HG02610 (cell line): ENCODE measurements at regions not wholly inside any gene's neighbourhood (a gene's known extent, or its start where the extent isn't known, plus 50 kb on each side); places are given as distances from the start of the nearest gene placed in this dataset.
A peak's percentile ranks its signal among the peaks of the same experiment; 100 is the strongest.
"Not testable (repeated sequence)": the region's sequence is repeated elsewhere in the genome, so short reads cannot be mapped to it uniquely, and the experiment has no call there.

Experiments used
- ATAC-seq: cut with Tn5 transposase; IDR thresholded peaks from one replicate; pipeline ENCODE4 v1.9.1; 2021; ENCODE audit warnings: mild to moderate bottlenecking, moderate library complexity; ENCODE audit not compliant: unreplicated experiment

- ATAC-seq: no peak
These were observed 235.3 kb upstream of the SETMAR start for GRCh38 chr3:4067893-4068292.

GRCh38 chr3:4069796-4070195 lies 233.4 kb upstream of the SETMAR start:
- ATAC-seq: no peak

- ATAC-seq: no peak
These were observed 231.5 kb upstream of the SETMAR start for GRCh38 chr3:4071481-4072184.

- not testable (repeated sequence) for ATAC-seq
These were observed 225.9 kb upstream of the SETMAR start for GRCh38 chr3:4077278-4077677.

- ATAC-seq: no peak
These were observed 225.2 kb upstream of the SETMAR start for GRCh38 chr3:4077950-4078349.

GRCh38 chr3:4078903-4079302 lies 224.3 kb upstream of the SETMAR start:
- peak; percentile 91 for ATAC-seq

- ATAC-seq: no peak
These were observed 223.6 kb upstream of the SETMAR start for GRCh38 chr3:4079339-4080195.

GRCh38 chr3:4083225-4084015 lies 219.7 kb upstream of the SETMAR start:
- no peak for ATAC-seq

- ATAC-seq: no peak
These were observed 218.9 kb upstream of the SETMAR start for GRCh38 chr3:4084271-4084670.

- ATAC-seq: not testable (repeated sequence)
These were observed 216.5 kb upstream of the SETMAR start for GRCh38 chr3:4086662-4087061.

- no peak for ATAC-seq
These were observed 211.4 kb upstream of the SETMAR start for GRCh38 chr3:4091786-4092185.

GRCh38 chr3:4097801-4098200 lies 205.4 kb upstream of the SETMAR start:
- no peak for ATAC-seq

- ATAC-seq: no peak
These were observed 203.6 kb upstream of the SETMAR start for GRCh38 chr3:4099607-4100006.

- ATAC-seq: no peak
These were observed 195.7 kb upstream of the SETMAR start for GRCh38 chr3:4107430-4107829.

GRCh38 chr3:4113811-4114522 lies 189.2 kb upstream of the SETMAR start:
- no peak for ATAC-seq

GRCh38 chr3:4119119-4119518 lies 184.1 kb upstream of the SETMAR start:
- ATAC-seq: no peak

GRCh38 chr3:4125576-4125975 lies 177.6 kb upstream of the SETMAR start:
- no peak for ATAC-seq

- ATAC-seq: no peak
These were observed 164.9 kb upstream of the SETMAR start for GRCh38 chr3:4138150-4138785.

- no peak for ATAC-seq
These were observed 164.3 kb upstream of the SETMAR start for GRCh38 chr3:4138786-4139431.
